Ishikawa (cell line): ENCODE measurements at regions not wholly inside any gene's neighbourhood (a gene's known extent, or its start where the extent isn't known, plus 50 kb on each side); places are given as distances from the start of the nearest gene placed in this dataset.

Source experiments
- CEBPB ChIP-seq: IDR thresholded peaks from 2 replicates; pipeline ENCODE4 v1.6.1; 2012
- CREB1 ChIP-seq: IDR thresholded peaks from 2 replicates; pipeline ENCODE4 v1.6.1; 2012; ENCODE audit warnings: low read depth
- EGR1 ChIP-seq: IDR thresholded peaks from 2 replicates; pipeline ENCODE4 v1.6.1; 2012
- EP300 ChIP-seq: IDR thresholded peaks from 2 replicates; pipeline ENCODE4 v1.6.1; 2012; ENCODE audit warnings: borderline replicate concordance
- FOXM1 ChIP-seq: IDR thresholded peaks from 2 replicates; pipeline ENCODE4 v1.6.1; 2012; ENCODE audit warnings: low read depth, borderline replicate concordance
- NFIC ChIP-seq: IDR thresholded peaks from 2 replicates; pipeline ENCODE4 v1.6.1; 2012
- RAD21 ChIP-seq: IDR thresholded peaks from 2 replicates; pipeline ENCODE4 v1.6.1; 2012; ENCODE audit warnings: low read depth
- REST ChIP-seq: IDR thresholded peaks from 2 replicates; pipeline ENCODE4 v1.6.1; 2012; ENCODE audit warnings: low read depth, mild to moderate bottlenecking
- TAF1 ChIP-seq: IDR thresholded peaks from 2 replicates; pipeline ENCODE4 v1.6.1; 2012; ENCODE audit warnings: low read depth, mild to moderate bottlenecking
- TCF12 ChIP-seq: IDR thresholded peaks from 2 replicates; pipeline ENCODE4 v1.6.1; 2012; ENCODE audit warnings: low read depth
- TEAD4 ChIP-seq: IDR thresholded peaks from 2 replicates; pipeline ENCODE4 v1.6.1; 2012
- YY1 ChIP-seq: IDR thresholded peaks from 2 replicates; pipeline ENCODE4 v1.6.1; 2012; ENCODE audit warnings: low read depth
- ZBTB7A ChIP-seq: IDR thresholded peaks from 2 replicates; pipeline ENCODE4 v1.6.1; 2012; ENCODE audit warnings: low read depth
- TF ChIP-seq, protein P1 (sequence below): IDR thresholded peaks from 2 replicates; pipeline ENCODE4 v1.6.1; 2012
- TF ChIP-seq, protein P2 (sequence below): IDR thresholded peaks from 2 replicates; pipeline ENCODE4 v1.6.1; 2012

- TF ChIP-seq, protein P1, sequence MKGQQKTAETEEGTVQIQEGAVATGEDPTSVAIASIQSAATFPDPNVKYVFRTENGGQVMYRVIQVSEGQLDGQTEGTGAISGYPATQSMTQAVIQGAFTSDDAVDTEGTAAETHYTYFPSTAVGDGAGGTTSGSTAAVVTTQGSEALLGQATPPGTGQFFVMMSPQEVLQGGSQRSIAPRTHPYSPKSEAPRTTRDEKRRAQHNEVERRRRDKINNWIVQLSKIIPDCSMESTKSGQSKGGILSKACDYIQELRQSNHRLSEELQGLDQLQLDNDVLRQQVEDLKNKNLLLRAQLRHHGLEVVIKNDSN = no peak
- no peak for TF ChIP-seq YY1
- no peak for TF ChIP-seq ZBTB7A
- no peak for TF ChIP-seq NFIC
- TF ChIP-seq EGR1 = no peak
- TF ChIP-seq TCF12 = no peak
- no peak for TF ChIP-seq CREB1
- TF ChIP-seq TEAD4 = no peak
- TF ChIP-seq CEBPB = no peak
- TF ChIP-seq RAD21 = no peak
- no peak for TF ChIP-seq REST
- no peak for TF ChIP-seq FOXM1
- TF ChIP-seq TAF1 = no peak
- TF ChIP-seq, protein P2, sequence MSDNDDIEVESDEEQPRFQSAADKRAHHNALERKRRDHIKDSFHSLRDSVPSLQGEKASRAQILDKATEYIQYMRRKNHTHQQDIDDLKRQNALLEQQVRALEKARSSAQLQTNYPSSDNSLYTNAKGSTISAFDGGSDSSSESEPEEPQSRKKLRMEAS = no peak
- no peak for TF ChIP-seq EP300
Observed at GRCh38 chr16:79750311-79750710, 149.8 kb upstream of the MAF start.

DNA sequence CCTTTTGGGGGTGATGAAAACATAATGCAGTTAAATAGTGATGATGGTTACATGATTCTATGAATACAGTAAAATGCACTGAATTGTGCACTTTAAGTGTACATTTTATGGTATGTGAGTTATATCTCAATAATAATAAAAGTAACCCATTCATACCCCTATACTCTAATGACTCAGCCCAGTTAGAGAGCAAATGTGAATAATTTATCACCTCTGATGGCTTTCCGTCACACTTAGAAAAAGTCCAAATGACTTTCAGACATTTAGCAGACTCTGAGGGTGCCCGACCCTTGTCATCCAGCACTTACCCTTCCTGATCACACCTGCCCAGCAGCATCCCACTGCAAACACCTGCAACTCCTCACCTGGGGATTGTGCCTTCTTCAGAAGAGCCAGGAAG is 148.1 kb upstream of the MAF start:
- TF ChIP-seq YY1 = no peak
- TF ChIP-seq, protein P2 = no peak
- no peak for TF ChIP-seq FOXM1
- no peak for TF ChIP-seq ZBTB7A
- no peak for TF ChIP-seq CREB1
- TF ChIP-seq REST = no peak
- TF ChIP-seq CEBPB = no peak
- TF ChIP-seq, protein P1 = no peak
- TF ChIP-seq RAD21 = no peak
- no peak for TF ChIP-seq EP300
- TF ChIP-seq EGR1 = no peak
- TF ChIP-seq TEAD4 = no peak

- TF ChIP-seq RAD21 (no peak), EP300 (no peak), FOXM1 (no peak), TCF12 (no peak), CEBPB (no peak), CREB1 (no peak), ZBTB7A (no peak), TAF1 (no peak)
Observed at GRCh38 chr16:79747688-79748087, 147.2 kb upstream of the MAF start.

GRCh38 chr16:79740252-79740651 is 139.7 kb upstream of the MAF start:
- no peak for TF ChIP-seq CREB1
- TF ChIP-seq EGR1 = no peak
- no peak for TF ChIP-seq YY1
- TF ChIP-seq FOXM1 = no peak
- TF ChIP-seq EP300 = no peak
- TF ChIP-seq TAF1 = no peak
- no peak for TF ChIP-seq REST
- TF ChIP-seq ZBTB7A = no peak
- no peak for TF ChIP-seq RAD21
- TF ChIP-seq TEAD4 = no peak
- no peak for TF ChIP-seq CEBPB

- TF ChIP-seq TCF12 (no peak), TAF1 (no peak), FOXM1 (no peak), YY1 (no peak), REST (no peak), RAD21 (no peak), ZBTB7A (no peak), NFIC (no peak), TEAD4 (no peak)
- TF ChIP-seq, protein P2 = no peak
Observed at GRCh38 chr16:79735271-79735670, 134.7 kb upstream of the MAF start.
